ENCODE measurements at regions not wholly inside any gene's neighbourhood (a gene's known extent, or its start where the extent isn't known, plus 50 kb on each side); places are given as distances from the start of the nearest gene placed in this dataset.
A peak's percentile ranks its signal among the peaks of the same experiment; 100 is the strongest.
"Not testable (repeated sequence)": the region's sequence is repeated elsewhere in the genome, so short reads cannot be mapped to it uniquely, and the experiment has no call there.

- no peak for DNase-seq
These were observed 107.2 kb upstream of the ZNF236 start for GRCh38 chr18:76715012-76715610.

GRCh38 chr18:76713432-76713831 lies 108.9 kb upstream of the ZNF236 start:
- DNase-seq, result no peak

GRCh38 chr18:76712511-76713140 lies 109.7 kb upstream of the ZNF236 start:
- DNase-seq, result no peak

- no peak for DNase-seq
These were observed 111.5 kb upstream of the ZNF236 start for GRCh38 chr18:76710646-76711520.

GRCh38 chr18:76709659-76710645 lies 112.4 kb upstream of the ZNF236 start:
- DNase-seq, result peak; percentile 94

- DNase-seq, result no peak
These were observed 113.5 kb upstream of the ZNF236 start for GRCh38 chr18:76708722-76709353.

GRCh38 chr18:76708071-76708721 lies 114.2 kb upstream of the ZNF236 start:
- DNase-seq, result peak; percentile 26

GRCh38 chr18:76707534-76707933 lies 114.8 kb upstream of the ZNF236 start:
- no peak for DNase-seq

GRCh38 chr18:76704589-76704988 lies 117.8 kb upstream of the ZNF236 start:
- DNase-seq, result not testable (repeated sequence)

GRCh38 chr18:76699923-76700322 lies 122.4 kb upstream of the ZNF236 start:
- no peak for DNase-seq

- DNase-seq, result no peak
These were observed 124.9 kb upstream of the ZNF236 start for GRCh38 chr18:76697441-76697901.

- DNase-seq, result no peak
These were observed 130.6 kb upstream of the ZNF236 start for GRCh38 chr18:76691800-76692199.

GRCh38 chr18:76689646-76690264 lies 132.6 kb upstream of the ZNF236 start:
- peak; percentile 41 for DNase-seq

- DNase-seq, result no peak
These were observed 133.5 kb upstream of the ZNF236 start for GRCh38 chr18:76688724-76689472.

- DNase-seq, result peak; percentile 90
These were observed 134.9 kb upstream of the ZNF236 start for GRCh38 chr18:76687304-76687962.

GRCh38 chr18:76686737-76687231 lies 135.6 kb upstream of the ZNF236 start:
- peak; percentile 92 for DNase-seq

GRCh38 chr18:76685860-76686259 lies 136.5 kb upstream of the ZNF236 start:
- DNase-seq, result no peak

- DNase-seq, result no peak
These were observed 137.0 kb upstream of the ZNF236 start for GRCh38 chr18:76685402-76685801.

GRCh38 chr18:76684265-76684664 lies 138.1 kb upstream of the ZNF236 start:
- peak; percentile 52 for DNase-seq
